ENCODE measurements at regions not wholly inside any gene's neighbourhood (a gene's known extent, or its start where the extent isn't known, plus 50 kb on each side); places are given as distances from the start of the nearest gene placed in this dataset.

DNA sequence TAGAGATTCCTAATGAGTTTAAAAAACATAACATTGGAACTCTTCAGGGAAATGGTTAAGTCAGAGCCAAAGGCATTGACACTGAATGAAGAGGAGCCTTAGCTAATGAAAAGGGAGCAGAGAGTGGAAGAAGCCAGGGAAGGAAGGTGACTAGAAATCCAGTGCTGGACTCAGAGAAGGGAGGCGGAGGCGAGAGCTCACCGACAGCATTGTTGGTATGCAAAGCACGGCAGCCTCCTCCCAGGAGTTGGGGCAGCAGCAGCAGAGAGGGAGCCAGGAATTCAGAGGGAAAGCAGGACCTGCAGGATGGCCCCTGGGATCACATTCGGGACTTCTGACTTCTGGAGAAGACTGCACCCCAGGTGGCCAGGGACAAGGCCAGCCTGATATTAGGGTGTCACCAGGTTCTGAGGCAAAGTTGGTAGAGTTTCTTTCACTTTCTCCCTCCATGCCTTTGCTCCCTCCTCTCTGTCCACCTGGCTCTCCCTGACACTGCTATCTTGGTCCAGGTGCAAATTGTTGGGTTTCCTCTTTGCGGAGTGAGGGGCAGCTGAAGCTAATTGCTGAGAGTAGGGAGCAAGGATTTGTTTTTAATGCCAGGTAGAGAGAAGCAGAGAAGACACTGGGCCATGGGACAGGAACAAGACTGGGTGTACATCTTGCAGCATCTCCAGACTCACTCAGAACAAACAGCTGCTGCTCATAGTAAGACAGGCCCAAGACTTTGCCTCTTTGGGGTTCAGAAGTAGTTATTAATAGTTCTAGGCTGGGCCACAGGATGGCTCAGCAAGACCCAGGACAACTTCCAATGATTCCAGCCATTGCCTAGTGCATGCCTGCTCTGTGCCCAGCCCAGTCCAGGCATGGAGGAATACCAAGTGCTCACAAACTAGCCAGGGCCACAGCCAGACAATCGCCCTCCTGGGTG lies 157.9 kb downstream of the TLE3 start:
- Histone ChIP-seq H3K9me3 (peaks cover 0 to 15% (median 0%) of the 10 kb centered on the region in 3 donors), H3K36me3 (no peaks in the 10 kb centered on the region), H3K27me3 (peaks cover 3% of the 10 kb centered on the region), H3K4me3 (no peak overlapping the region), H3K4me1 (no peaks in the 10 kb centered on the region), H3K27ac (no peak overlapping the region)
- ATAC-seq, result no peak
- WGBS, 2 donors (ENCODE audit: low coverage in 1 of 2), result 29 to 59% methylated on average over 4 to 5 of the region's 7 CpGs
- no peak for TF ChIP-seq POLR2AphosphoS5 (IDR thresholded peaks at IDR 0.05)
- no peak for TF ChIP-seq EP300 (IDR thresholded peaks at IDR 0.05)
- TF ChIP-seq, protein P1, sequence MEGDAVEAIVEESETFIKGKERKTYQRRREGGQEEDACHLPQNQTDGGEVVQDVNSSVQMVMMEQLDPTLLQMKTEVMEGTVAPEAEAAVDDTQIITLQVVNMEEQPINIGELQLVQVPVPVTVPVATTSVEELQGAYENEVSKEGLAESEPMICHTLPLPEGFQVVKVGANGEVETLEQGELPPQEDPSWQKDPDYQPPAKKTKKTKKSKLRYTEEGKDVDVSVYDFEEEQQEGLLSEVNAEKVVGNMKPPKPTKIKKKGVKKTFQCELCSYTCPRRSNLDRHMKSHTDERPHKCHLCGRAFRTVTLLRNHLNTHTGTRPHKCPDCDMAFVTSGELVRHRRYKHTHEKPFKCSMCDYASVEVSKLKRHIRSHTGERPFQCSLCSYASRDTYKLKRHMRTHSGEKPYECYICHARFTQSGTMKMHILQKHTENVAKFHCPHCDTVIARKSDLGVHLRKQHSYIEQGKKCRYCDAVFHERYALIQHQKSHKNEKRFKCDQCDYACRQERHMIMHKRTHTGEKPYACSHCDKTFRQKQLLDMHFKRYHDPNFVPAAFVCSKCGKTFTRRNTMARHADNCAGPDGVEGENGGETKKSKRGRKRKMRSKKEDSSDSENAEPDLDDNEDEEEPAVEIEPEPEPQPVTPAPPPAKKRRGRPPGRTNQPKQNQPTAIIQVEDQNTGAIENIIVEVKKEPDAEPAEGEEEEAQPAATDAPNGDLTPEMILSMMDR (IDR thresholded peaks at IDR 0.05), result no peak

DNA sequence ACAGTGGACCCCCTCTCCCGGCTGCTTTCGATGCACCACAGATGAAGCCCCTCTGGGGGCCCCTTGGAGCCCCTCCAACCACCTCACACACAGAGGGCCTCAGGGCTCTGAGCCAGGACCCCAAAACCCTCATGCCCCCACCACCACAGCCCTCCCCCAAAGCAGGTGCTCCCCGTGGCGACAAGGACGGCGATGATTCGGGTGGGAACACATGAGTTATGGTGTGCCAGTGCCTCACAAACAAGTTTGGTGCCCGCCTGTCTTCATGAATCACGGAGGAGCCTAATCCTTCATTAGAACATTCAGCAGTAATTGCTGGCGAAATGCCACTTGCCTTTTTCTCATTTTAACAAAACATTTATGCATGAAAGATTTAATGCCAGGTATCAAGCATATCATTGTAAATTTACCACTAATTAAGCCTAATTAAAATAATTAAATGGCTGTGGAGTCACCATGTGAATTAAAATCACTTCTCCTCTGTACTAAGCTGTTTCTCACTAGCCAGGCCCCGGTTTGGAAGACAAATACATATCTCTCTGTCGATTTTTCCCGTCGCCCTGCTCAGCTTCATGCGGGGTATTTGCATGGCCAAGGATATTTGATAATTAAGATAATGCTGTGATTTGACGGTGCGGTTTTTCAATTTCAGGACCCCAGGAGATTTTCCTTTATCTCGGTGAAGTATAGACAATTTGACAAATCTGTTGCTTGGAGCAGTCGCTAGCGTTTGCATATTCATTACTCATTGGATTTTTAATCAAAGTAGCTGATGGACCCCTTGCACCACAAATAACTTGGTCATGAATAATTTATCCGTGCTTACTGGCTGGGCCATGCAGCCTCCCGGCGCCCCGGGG lies 157.0 kb downstream of the TLE3 start:
- Histone ChIP-seq H3K27me3 (peaks cover 3% of the 10 kb centered on the region), H3K27ac (no peak overlapping the region), H3K9me3 (peaks cover 0 to 6% (median 0%) of the 10 kb centered on the region in 3 donors), H3K4me3 (no peak overlapping the region), H3K36me3 (no peaks in the 10 kb centered on the region), H3K4me1 (no peaks in the 10 kb centered on the region)
- TF ChIP-seq POLR2AphosphoS5 (IDR thresholded peaks at IDR 0.05) (no peak), EP300 (IDR thresholded peaks at IDR 0.05) (no peak), POLR2A (IDR thresholded peaks at IDR 0.05) (no peak)
- TF ChIP-seq, protein P1 (IDR thresholded peaks at IDR 0.05), result no peak
- WGBS, 2 donors (ENCODE audit: low coverage in 1 of 2), result 95 to 96% methylated on average over 13 to 15 of the region's 24 CpGs
- ATAC-seq, result no peak

DNA sequence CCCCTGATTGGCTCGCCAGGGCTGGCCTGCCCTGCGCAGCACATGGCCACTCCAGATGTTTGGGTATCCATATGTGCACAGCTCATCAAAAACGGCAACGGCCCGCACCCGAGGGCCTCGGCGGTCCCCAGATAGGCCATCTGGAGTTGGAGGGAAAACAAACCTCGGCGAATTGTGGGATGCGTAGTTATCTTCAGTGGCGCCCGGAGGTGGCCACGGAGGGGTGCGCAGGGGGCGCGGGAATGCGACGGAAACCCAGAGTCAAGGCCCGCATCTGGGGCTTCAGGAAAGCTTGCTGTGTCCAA lies 156.5 kb downstream of the TLE3 start:
- H3K4me1 ChIP-seq, result no peaks in the 10 kb centered on the region
- no peaks in the 10 kb centered on the region for H3K9me3 ChIP-seq
- WGBS, 2 donors (ENCODE audit: low coverage in 1 of 2), result no CpG with 5 or more reads among the region's 20 CpGs
- no peaks in the 10 kb centered on the region for H3K36me3 ChIP-seq
- no peak overlapping the region for H3K4me3 ChIP-seq
- H3K27me3 ChIP-seq, result peaks cover 3% of the 10 kb centered on the region
- H3K27ac ChIP-seq, result no peak overlapping the region
- TF ChIP-seq EP300 (IDR thresholded peaks at IDR 0.05), result no peak
- TF ChIP-seq POLR2A (IDR thresholded peaks at IDR 0.05), result no peak
- TF ChIP-seq, protein P1 (IDR thresholded peaks at IDR 0.05), result no peak
- TF ChIP-seq POLR2AphosphoS5 (IDR thresholded peaks at IDR 0.05), result no peak
- no peak for ATAC-seq

DNA sequence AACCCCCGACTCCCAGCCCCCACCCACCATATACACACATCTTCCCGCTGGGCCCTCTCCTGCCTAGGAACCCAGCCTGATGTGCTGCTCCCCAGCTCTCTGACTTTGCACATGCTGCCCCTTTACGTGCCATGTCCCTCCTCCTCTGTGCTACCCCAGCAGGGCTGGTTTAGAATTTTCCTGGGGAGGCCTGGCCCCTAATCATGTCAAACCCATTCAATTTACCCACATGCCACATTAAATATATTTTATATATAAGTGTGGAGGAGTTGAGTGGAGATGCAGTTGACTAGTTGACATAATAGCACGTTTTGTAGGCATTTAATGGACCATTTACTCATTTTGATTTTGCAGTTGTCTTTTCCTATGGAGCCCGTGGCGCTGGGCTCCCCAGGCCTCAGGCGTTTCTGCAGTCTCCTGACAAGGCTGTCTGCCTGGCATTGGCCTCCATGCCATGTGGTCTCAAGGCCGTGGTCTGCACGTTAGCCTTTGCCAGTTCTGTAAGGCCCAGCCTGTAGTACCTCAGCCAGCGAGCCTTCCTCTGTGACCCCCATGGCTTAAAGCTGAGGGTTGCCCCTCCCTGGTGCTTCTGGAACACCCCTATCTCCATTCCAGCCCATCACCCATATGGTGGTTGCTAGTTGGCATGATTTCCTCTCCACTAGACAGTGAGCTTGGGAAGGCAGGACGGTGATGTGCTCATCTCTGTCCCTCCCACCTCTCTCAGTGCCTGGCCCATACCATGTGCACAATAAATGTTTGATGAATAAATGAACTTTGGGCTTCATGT lies 155.8 kb downstream of the TLE3 start:
- Histone ChIP-seq H3K36me3 (no peaks in the 10 kb centered on the region), H3K4me3 (no peak overlapping the region), H3K9me3 (no peaks in the 10 kb centered on the region), H3K4me1 (no peaks in the 10 kb centered on the region), H3K27me3 (peaks cover 3% of the 10 kb centered on the region), H3K27ac (no peak overlapping the region)
- no peak for ATAC-seq
- 89% methylated on average over 10 of the region's 11 CpGs; no CpG with 5 or more reads in 1 of the 2 donors for WGBS, 2 donors (ENCODE audit: low coverage in 1 of 2)
- no peak for TF ChIP-seq EP300 (IDR thresholded peaks at IDR 0.05)
- no peak for TF ChIP-seq POLR2A (IDR thresholded peaks at IDR 0.05)
- no peak for TF ChIP-seq POLR2AphosphoS5 (IDR thresholded peaks at IDR 0.05)
- TF ChIP-seq, protein P1 (IDR thresholded peaks at IDR 0.05), result no peak

Data from gastroesophageal sphincter (tissue), 4 donors.